Osteoblast (primary cell): ENCODE measurements at regions not wholly inside any gene's neighbourhood (a gene's known extent, or its start where the extent isn't known, plus 50 kb on each side); places are given as distances from the start of the nearest gene placed in this dataset.

ENCODE experiments used
- DNase-seq: peaks from one replicate; pipeline ENCODE4 v3.0.0; 2011; ENCODE audit warnings: low spot score, mixed read lengths; ENCODE audit not compliant: insufficient read length; ENCODE audit errors: missing footprints
- H2AFZ ChIP-seq: 2 replicates; pipeline ENCODE4 v1.6.0; 2011; ENCODE audit warnings: mild to moderate bottlenecking, low read length
- H3K27ac ChIP-seq: 2 replicates; pipeline ENCODE4 v1.5.1; 2011; ENCODE audit warnings: mild to moderate bottlenecking, low read depth, low read length, moderate library complexity
- H3K27me3 ChIP-seq: 2 replicates; pipeline ENCODE4 v1.6.0; 2012; ENCODE audit warnings: mild to moderate bottlenecking, control low read depth, inconsistent platforms, low read length, moderate library complexity; ENCODE audit not compliant: insufficient read depth
- H3K36me3 ChIP-seq: 2 replicates; pipeline ENCODE4 v1.5.1; 2011; ENCODE audit warnings: mild to moderate bottlenecking, low read length, control low read depth, moderate library complexity; ENCODE audit not compliant: insufficient read depth
- H3K4me1 ChIP-seq: 2 replicates; pipeline ENCODE4 v1.5.1; 2011; ENCODE audit warnings: mild to moderate bottlenecking, low read length, control low read depth, moderate library complexity; ENCODE audit not compliant: insufficient read depth
- H3K4me2 ChIP-seq: 2 replicates; pipeline ENCODE4 v1.6.0; 2011; ENCODE audit warnings: mild to moderate bottlenecking, low read length; ENCODE audit not compliant: insufficient read depth
- H3K4me3 ChIP-seq: fragments of 200-600 bp; sonication (generic); 3 replicates; pipeline ENCODE4 v1.5.1; 2012; ENCODE audit warnings: mild to moderate bottlenecking, low read length, inconsistent platforms; ENCODE audit not compliant: insufficient read depth
- H3K79me2 ChIP-seq: 2 replicates; pipeline ENCODE4 v1.6.0; 2012; ENCODE audit warnings: mild to moderate bottlenecking, low read length, control low read depth, inconsistent platforms; ENCODE audit not compliant: insufficient read depth
- H3K9me3 ChIP-seq: 2 replicates; pipeline ENCODE4 v1.5.1; 2011; ENCODE audit warnings: low read depth, low read length, control low read depth
- H4K20me1 ChIP-seq: 2 replicates; pipeline ENCODE4 v1.6.0; 2012; ENCODE audit warnings: mild to moderate bottlenecking, low read length, control low read depth; ENCODE audit not compliant: insufficient read depth
- TF ChIP-seq, protein P1 (sequence below): IDR thresholded peaks from 2 replicates; pipeline ENCODE4 v1.5.1; 2011; ENCODE audit warnings: mild to moderate bottlenecking, low read depth, low read length, moderate library complexity; ENCODE audit errors: extremely low read depth

- no peaks in the 10 kb centered on the region for H3K27me3 ChIP-seq
- no peak overlapping the region for H3K27ac ChIP-seq
- no peaks in the 10 kb centered on the region for H3K9me3 ChIP-seq
- no peaks in the 10 kb centered on the region for H3K79me2 ChIP-seq
- no peak overlapping the region for H2AFZ ChIP-seq
- H3K4me3 ChIP-seq, result no peak overlapping the region
- H3K4me2 ChIP-seq, result no peak overlapping the region
- TF ChIP-seq, protein P1, sequence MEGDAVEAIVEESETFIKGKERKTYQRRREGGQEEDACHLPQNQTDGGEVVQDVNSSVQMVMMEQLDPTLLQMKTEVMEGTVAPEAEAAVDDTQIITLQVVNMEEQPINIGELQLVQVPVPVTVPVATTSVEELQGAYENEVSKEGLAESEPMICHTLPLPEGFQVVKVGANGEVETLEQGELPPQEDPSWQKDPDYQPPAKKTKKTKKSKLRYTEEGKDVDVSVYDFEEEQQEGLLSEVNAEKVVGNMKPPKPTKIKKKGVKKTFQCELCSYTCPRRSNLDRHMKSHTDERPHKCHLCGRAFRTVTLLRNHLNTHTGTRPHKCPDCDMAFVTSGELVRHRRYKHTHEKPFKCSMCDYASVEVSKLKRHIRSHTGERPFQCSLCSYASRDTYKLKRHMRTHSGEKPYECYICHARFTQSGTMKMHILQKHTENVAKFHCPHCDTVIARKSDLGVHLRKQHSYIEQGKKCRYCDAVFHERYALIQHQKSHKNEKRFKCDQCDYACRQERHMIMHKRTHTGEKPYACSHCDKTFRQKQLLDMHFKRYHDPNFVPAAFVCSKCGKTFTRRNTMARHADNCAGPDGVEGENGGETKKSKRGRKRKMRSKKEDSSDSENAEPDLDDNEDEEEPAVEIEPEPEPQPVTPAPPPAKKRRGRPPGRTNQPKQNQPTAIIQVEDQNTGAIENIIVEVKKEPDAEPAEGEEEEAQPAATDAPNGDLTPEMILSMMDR, result no peak
- H4K20me1 ChIP-seq, result no peaks in the 10 kb centered on the region
- H3K36me3 ChIP-seq, result no peaks in the 10 kb centered on the region
- DNase-seq, result no peak
- no peaks in the 10 kb centered on the region for H3K4me1 ChIP-seq
Measured at GRCh38 chr5:118379470-118379869, 608.9 kb downstream of the DTWD2 start.

- H2AFZ ChIP-seq, result no peak overlapping the region
- H3K4me1 ChIP-seq, result no peaks in the 10 kb centered on the region
- no peak overlapping the region for H3K27ac ChIP-seq
- H3K4me3 ChIP-seq, result no peak overlapping the region
- no peak overlapping the region for H3K4me2 ChIP-seq
- no peaks in the 10 kb centered on the region for H4K20me1 ChIP-seq
- DNase-seq, result no peak
- TF ChIP-seq, protein P1, result no peak
- no peaks in the 10 kb centered on the region for H3K36me3 ChIP-seq
- H3K9me3 ChIP-seq, result no peaks in the 10 kb centered on the region
- H3K27me3 ChIP-seq, result no peaks in the 10 kb centered on the region
- no peaks in the 10 kb centered on the region for H3K79me2 ChIP-seq
Measured at GRCh38 chr5:118378959-118379358, 609.4 kb downstream of the DTWD2 start.

DNA sequence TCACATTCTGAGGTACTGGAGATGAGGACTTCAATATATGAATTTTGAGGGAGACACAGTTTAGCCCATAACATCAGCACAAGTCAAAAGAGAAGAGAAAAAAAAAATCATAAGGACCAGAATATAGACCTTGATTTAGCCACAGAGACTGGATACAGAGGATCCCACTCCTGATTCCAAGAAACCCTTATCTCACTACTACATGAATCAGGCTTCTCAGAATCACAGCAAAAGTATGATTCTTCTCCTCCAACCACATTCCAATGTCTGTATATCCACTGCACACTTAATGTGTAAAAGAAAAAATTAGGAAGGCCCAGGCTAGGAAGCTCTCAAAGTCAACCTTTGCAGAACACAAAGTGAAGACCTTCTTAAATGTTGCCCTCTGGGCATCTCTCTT lies 610.9 kb downstream of the DTWD2 start:
- Histone ChIP-seq H3K79me2 (no peaks in the 10 kb centered on the region), H3K27ac (no peak overlapping the region), H3K36me3 (no peaks in the 10 kb centered on the region), H3K9me3 (no peaks in the 10 kb centered on the region), H3K27me3 (no peaks in the 10 kb centered on the region), H3K4me1 (no peaks in the 10 kb centered on the region), H2AFZ (no peak overlapping the region), H3K4me3 (no peak overlapping the region), H3K4me2 (no peak overlapping the region), H4K20me1 (no peaks in the 10 kb centered on the region)
- DNase-seq, result no peak
- TF ChIP-seq, protein P1, result no peak

DNA sequence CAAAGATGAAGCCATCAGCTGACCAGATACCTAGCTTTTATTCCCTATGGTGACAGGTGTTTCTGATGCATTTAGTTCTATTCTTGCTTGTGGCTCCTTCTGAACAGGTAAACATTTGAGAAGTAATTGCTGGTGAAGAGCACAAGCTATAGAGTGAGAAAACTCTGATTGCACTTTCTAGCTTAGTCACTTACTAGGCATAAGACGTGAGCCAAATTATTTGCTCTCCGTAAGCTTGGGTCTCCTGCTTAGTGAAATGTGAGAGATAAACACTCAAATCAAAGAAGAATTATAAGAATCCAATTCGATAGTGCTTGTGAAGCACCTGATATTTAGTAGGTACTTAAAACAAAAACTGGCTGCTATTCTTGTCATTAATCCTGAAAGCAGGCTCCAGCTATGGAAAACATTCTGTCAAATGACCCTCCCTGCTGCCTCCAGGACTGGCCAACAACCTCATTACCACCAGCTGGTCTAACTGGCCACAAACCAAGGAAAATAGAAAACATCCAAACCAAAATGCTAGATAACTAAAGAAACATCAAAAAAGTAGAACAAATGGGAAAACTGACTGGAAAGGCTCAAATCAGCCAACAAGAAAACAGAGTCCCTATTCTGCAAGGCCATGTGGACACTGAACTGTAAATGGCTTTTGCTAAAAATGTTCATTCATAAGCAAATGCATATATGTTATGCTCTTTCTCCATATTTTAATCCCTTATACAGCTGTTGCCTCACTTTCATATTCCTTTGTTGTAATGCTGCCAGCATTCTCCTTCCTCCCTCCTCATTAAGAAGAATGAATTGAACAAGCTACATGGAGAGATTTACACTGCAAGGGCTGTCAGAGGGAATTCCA lies 616.1 kb downstream of the DTWD2 start:
- H3K4me3 ChIP-seq, result no peak overlapping the region
- H3K79me2 ChIP-seq, result no peaks in the 10 kb centered on the region
- H3K4me2 ChIP-seq, result no peak overlapping the region
- no peaks in the 10 kb centered on the region for H3K36me3 ChIP-seq
- H4K20me1 ChIP-seq, result no peaks in the 10 kb centered on the region
- no peaks in the 10 kb centered on the region for H3K27me3 ChIP-seq
- no peak overlapping the region for H2AFZ ChIP-seq
- H3K4me1 ChIP-seq, result no peaks in the 10 kb centered on the region
- H3K27ac ChIP-seq, result no peak overlapping the region
- TF ChIP-seq, protein P1, result no peak
- no peak for DNase-seq
- H3K9me3 ChIP-seq, result no peaks in the 10 kb centered on the region
